Sigmoid colon (tissue), 6 donors: ENCODE measurements at regions not wholly inside any gene's neighbourhood (a gene's known extent, or its start where the extent isn't known, plus 50 kb on each side); places are given as distances from the start of the nearest gene placed in this dataset.

ENCODE experiments used
- DNase-seq: peaks from one replicate; pipeline ENCODE4 v3.0.0-alpha.2; 2019
- H3K27ac ChIP-seq, 4 donors: fragments of 200-600 bp; sonication (generic); one replicate each; pipeline ENCODE4 v1.5.1; 2016 to 2019; ENCODE audit warnings: mild to moderate bottlenecking in 1 of 4
- H3K27me3 ChIP-seq, 3 donors: fragments of 200-600 bp; sonication (generic); one replicate each; pipeline ENCODE4 v1.5.1; 2019; ENCODE audit warnings: mild to moderate bottlenecking in 1 of 3
- H3K36me3 ChIP-seq, 4 donors: fragments of 200-600 bp; sonication (generic); one replicate each; pipeline ENCODE4 v1.5.1; 2016 to 2019
- H3K4me1 ChIP-seq, 4 donors: fragments of 200-600 bp; sonication (generic); one replicate each; pipeline ENCODE4 v1.5.1; 2017 to 2019
- H3K4me3 ChIP-seq, 4 donors: fragments of 200-600 bp; sonication (generic); one replicate each; pipeline ENCODE4 v1.5.1; 2017 to 2019; ENCODE audit warnings: mild to moderate bottlenecking in 2 of 4, moderate library complexity in 1 of 4
- H3K9me3 ChIP-seq, 4 donors: fragments of 200-600 bp in 3 of 4; sonication (generic) in 3 of 4; one replicate each; pipeline versions ENCODE4 v1.5.1 to v1.6.1; 2013 to 2019
- EP300 ChIP-seq, 4 donors: sonication (generic); formaldehyde crosslinking; IDR thresholded peaks; one replicate each; pipeline ENCODE4 v1.6.1; 2017; ENCODE audit warnings: antibody characterized with exemption in 4 of 4
- POLR2A ChIP-seq, 2 donors: fragments of 450-650 bp; IDR thresholded peaks; one replicate each; pipeline ENCODE4 v1.6.1; 2016; ENCODE audit warnings: antibody characterized with exemption in 2 of 2, mild to moderate bottlenecking in 2 of 2, moderate library complexity in 2 of 2
- POLR2AphosphoS5 ChIP-seq, 4 donors: sonication (generic); formaldehyde crosslinking; IDR thresholded peaks; one replicate each; pipeline ENCODE4 v1.6.1; 2017; ENCODE audit warnings: antibody characterized with exemption in 4 of 4
- WGBS, 2 donors: extraction: QIAGEN DNeasy Blood & Tissue Kit; methylation state at CpG; one replicate each; pipeline ENCODE4 v1.1.7; 2013; 5-methylcytosine and 5-hydroxymethylcytosine counted together
- intact Hi-C: fragments of 100-400 bp; cut with DNase I; formaldehyde crosslinking; loops from one replicate; pipeline ENCODE4 v1.15.1; 2023
- TF ChIP-seq, protein P1 (sequence below), 4 experiments: fragments of 450-650 bp in 3 of 4; fragments of 200-600 bp in 1 of 4; IDR thresholded peaks; one replicate each; pipeline ENCODE4 v1.5.1; 2016 to 2019; ENCODE audit warnings: antibody characterized with exemption in 4 of 4, mild to moderate bottlenecking in 3 of 4, moderate library complexity in 2 of 4
- donor health status: healthy with polysubstance abuse.
- donor health status: healthy.

DNA sequence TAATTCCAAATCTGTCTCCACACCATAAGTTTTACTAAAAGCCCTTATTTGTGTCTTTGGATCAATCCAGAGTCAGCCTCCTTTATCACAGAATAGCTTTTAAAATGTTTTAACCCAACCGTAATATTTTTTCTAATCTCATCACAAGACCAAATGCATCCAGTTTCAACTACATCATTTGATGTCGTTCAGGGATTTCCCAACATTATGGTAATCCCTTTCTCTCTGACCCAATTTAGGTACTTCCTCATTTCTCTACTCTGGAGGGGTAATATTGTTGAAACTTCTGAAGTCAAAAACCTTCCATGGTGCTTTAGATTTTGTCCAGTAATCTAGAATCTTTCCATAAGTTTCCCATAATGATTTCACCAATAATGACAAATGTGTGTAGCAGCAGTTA lies 596.8 kb downstream of the SOX5 start:
- TF ChIP-seq, protein P1, sequence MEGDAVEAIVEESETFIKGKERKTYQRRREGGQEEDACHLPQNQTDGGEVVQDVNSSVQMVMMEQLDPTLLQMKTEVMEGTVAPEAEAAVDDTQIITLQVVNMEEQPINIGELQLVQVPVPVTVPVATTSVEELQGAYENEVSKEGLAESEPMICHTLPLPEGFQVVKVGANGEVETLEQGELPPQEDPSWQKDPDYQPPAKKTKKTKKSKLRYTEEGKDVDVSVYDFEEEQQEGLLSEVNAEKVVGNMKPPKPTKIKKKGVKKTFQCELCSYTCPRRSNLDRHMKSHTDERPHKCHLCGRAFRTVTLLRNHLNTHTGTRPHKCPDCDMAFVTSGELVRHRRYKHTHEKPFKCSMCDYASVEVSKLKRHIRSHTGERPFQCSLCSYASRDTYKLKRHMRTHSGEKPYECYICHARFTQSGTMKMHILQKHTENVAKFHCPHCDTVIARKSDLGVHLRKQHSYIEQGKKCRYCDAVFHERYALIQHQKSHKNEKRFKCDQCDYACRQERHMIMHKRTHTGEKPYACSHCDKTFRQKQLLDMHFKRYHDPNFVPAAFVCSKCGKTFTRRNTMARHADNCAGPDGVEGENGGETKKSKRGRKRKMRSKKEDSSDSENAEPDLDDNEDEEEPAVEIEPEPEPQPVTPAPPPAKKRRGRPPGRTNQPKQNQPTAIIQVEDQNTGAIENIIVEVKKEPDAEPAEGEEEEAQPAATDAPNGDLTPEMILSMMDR (IDR thresholded peaks at IDR 0.05) = no peak
- TF ChIP-seq POLR2A (IDR thresholded peaks at IDR 0.05) = no peak
- TF ChIP-seq EP300 (IDR thresholded peaks at IDR 0.05) = no peak
- TF ChIP-seq POLR2AphosphoS5 (IDR thresholded peaks at IDR 0.05) = no peak
- Histone ChIP-seq H3K27me3 (no peaks in the 10 kb centered on the region), H3K27ac (no peak overlapping the region), H3K4me3 (no peak overlapping the region), H3K9me3 (no peaks in the 10 kb centered on the region), H3K4me1 (no peaks in the 10 kb centered on the region), H3K36me3 (no peaks in the 10 kb centered on the region)
- WGBS, 2 donors = 80 to 86% methylated on average over 2 of the region's 2 CpGs
- DNase-seq = no peak
- intact Hi-C loops = no loop called here

DNA sequence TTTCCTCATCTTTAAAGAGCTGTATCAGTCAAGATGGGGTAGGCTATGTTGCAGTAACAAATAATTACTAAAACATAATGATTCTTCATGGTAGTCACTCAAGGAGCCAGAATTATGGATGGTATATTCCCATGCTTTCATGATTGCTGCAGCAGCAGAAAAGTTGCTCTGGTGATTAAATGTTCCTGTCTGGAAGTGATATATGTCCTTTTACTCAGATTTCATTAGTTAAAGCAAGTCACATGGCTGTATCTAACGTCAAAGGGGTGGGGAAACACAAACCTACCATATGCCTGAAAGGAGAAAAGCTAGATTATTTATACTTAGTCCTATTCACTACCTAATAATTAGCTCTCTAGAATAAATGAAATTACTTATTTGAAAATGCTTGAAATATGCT lies 594.7 kb downstream of the SOX5 start:
- TF ChIP-seq POLR2AphosphoS5 (IDR thresholded peaks at IDR 0.05) = no peak
- no peak for TF ChIP-seq POLR2A (IDR thresholded peaks at IDR 0.05)
- TF ChIP-seq EP300 (IDR thresholded peaks at IDR 0.05) = no peak
- TF ChIP-seq, protein P1 (IDR thresholded peaks at IDR 0.05) = no peak
- no peaks in the 10 kb centered on the region for H3K9me3 ChIP-seq
- no peak overlapping the region for H3K27ac ChIP-seq
- no peaks in the 10 kb centered on the region for H3K36me3 ChIP-seq
- intact Hi-C loops = no loop called here
- H3K4me1 ChIP-seq = no peaks in the 10 kb centered on the region
- 11 to 41% methylated on average over 1 of the region's 1 CpG for WGBS, 2 donors
- DNase-seq = no peak
- no peaks in the 10 kb centered on the region for H3K27me3 ChIP-seq
- H3K4me3 ChIP-seq = no peak overlapping the region

DNA sequence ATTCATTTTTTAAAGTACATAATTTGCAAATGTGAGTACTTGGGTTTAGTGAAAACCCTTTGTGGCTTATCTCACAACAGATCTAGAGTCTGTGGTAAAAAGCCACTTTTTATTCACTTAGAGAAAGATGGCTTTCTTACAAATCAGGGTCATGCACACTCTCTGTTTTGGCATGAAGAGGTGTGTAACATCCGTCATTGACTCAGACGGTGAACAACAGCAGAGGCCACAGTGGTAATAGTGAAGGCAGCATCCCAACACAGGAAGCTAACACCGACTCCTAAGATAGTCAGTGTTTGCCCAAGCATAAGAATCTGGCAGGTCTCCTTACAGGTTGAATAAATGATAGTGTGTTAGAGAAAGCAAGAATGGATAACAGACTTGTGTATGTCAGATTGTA lies 593.0 kb downstream of the SOX5 start:
- H3K27ac ChIP-seq = no peak overlapping the region
- H3K4me3 ChIP-seq = no peak overlapping the region
- no peaks in the 10 kb centered on the region for H3K27me3 ChIP-seq
- H3K36me3 ChIP-seq = no peaks in the 10 kb centered on the region
- TF ChIP-seq, protein P1 (IDR thresholded peaks at IDR 0.05) = no peak
- TF ChIP-seq POLR2A (IDR thresholded peaks at IDR 0.05) = no peak
- no peak for TF ChIP-seq POLR2AphosphoS5 (IDR thresholded peaks at IDR 0.05)
- no peak for TF ChIP-seq EP300 (IDR thresholded peaks at IDR 0.05)
- no peaks in the 10 kb centered on the region for H3K9me3 ChIP-seq
- no peak for DNase-seq
- 80 to 88% methylated on average over 3 of the region's 3 CpGs for WGBS, 2 donors
- peaks cover 0 to 6% (median 0%) of the 10 kb centered on the region in 4 donors for H3K4me1 ChIP-seq
- intact Hi-C loops = no loop called here

DNA sequence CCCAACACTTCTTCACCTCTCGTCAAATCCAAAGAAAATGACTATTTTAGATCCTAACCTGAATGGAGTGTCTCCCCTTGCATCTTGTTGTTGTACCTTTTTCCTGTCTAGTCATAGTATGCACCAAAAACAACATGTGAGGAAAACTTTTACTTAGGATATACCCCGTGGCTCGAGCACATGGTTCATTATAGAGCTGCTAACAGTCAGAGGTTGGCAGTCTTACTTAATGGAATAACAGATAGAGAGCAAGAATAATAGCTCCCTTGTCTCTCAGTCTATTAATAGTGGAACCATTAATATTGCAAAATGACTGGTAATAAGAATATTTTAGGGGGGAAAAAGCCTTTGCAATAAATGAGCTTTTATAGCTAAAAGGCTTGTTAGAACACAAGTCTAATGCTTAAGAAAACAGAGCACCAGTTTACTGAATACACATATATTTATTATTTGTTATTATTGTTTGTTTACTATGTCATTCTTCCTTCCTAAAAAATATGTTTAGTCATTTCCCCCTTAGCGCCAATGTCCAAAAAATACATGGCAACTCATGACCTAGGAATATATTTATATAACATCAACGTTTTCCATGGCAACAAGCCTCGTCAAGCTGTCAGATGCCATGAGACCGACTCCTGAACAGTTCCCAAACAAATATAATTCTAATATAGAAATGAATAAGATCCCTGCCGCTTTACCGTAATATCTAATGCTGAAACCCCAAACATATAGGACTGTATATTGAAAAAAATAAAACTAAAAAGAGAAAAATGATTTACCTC lies 592.4 kb downstream of the SOX5 start:
- H3K9me3 ChIP-seq = no peaks in the 10 kb centered on the region
- peaks cover 0 to 6% (median 0%) of the 10 kb centered on the region in 4 donors for H3K4me1 ChIP-seq
- H3K27me3 ChIP-seq = no peaks in the 10 kb centered on the region
- H3K36me3 ChIP-seq = no peaks in the 10 kb centered on the region
- H3K27ac ChIP-seq = no peak overlapping the region
- DNase-seq = no peak
- WGBS, 2 donors = 83 to 84% methylated on average over 9 of the region's 9 CpGs
- no peak for TF ChIP-seq EP300 (IDR thresholded peaks at IDR 0.05)
- no peak for TF ChIP-seq POLR2A (IDR thresholded peaks at IDR 0.05)
- no peak for TF ChIP-seq POLR2AphosphoS5 (IDR thresholded peaks at IDR 0.05)
- intact Hi-C loops = no loop called here
- H3K4me3 ChIP-seq = no peak overlapping the region

DNA sequence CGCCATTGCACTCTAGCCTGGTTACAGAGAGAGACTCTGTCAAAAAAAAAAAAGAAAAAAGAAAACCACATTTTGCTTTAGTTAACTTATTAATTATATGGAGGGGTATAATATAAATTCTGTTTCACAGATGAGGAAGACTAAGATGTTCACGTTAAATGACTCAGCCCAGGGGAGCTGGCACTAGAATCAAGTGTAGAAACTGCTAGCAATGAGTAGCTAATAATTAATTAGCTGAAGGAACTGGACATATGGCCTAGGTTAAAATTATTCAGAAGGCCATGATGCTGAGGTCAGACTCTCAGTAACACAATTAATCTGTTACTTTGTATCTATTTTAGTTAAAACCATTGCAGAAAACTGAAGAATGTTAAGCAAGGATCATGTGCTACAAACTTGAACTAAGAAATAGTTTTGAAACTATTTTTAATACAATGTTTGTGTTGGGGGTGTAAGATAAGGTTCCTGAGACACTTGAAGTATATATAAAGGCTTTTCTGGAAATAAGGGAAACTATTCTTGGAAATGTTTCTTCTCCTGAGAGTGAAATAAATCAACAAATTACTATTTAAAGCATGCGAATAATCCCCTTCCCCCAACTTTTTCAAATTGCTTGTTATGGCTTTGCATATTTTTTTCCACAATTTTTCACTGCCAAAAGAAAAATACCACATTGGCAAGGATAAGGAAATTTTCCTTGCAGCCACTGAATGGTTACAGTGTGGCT lies 589.3 kb downstream of the SOX5 start:
- intact Hi-C loops = no loop called here
- Histone ChIP-seq H3K4me1 (peaks cover 0 to 6% (median 0%) of the 10 kb centered on the region in 4 donors), H3K4me3 (no peak overlapping the region), H3K27me3 (no peaks in the 10 kb centered on the region), H3K27ac (no peak overlapping the region), H3K9me3 (no peaks in the 10 kb centered on the region), H3K36me3 (no peaks in the 10 kb centered on the region)
- DNase-seq = no peak
- TF ChIP-seq POLR2AphosphoS5 (IDR thresholded peaks at IDR 0.05) = no peak
- no peak for TF ChIP-seq EP300 (IDR thresholded peaks at IDR 0.05)
- TF ChIP-seq POLR2A (IDR thresholded peaks at IDR 0.05) = no peak
- TF ChIP-seq, protein P1 (IDR thresholded peaks at IDR 0.05) = no peak
- 75 to 82% methylated on average over 3 of the region's 3 CpGs for WGBS, 2 donors
